ENCODE measurements at regions not wholly inside any gene's neighbourhood (a gene's known extent, or its start where the extent isn't known, plus 50 kb on each side); places are given as distances from the start of the nearest gene placed in this dataset.

DNA sequence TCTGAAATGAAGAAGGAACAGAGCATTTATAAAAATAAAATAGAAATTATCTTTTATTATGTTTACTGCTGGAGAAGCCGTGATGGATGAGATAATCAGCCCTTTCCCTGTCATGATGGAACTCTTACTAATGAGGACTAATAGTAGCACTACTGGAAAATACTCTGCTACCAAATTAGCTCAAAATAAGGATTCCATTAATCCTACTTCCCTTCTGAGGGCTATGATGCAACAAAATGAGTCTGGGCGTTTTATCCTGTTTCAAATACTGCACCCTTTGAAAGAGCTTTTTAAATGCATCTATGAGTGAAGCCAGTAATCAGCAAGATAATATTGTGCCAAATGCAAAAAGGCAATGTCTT is 59.3 kb upstream of the CARMIL1 start:
- no peak overlapping the region for H3K9ac ChIP-seq (ENCODE audit: control insufficient read depth, insufficient read depth, low read length)
- ChIA-PET POLR2A (no interaction called here), SMC1A (ENCODE audit: uncharacterized antibody, unreplicated experiment) (interaction anchor here (1.4 to 2.0 kb wide), 5 partner anchors 46 to 498 kb away, joined by 3 to 6 read pairs (median 3); no protein-coding TSS in a partner anchor), CTCF (interaction anchor here (0.7 to 2.6 kb wide), 4 partner anchors 270 to 500 kb away, joined by 3 to 13 read pairs (median 4); no protein-coding TSS in a partner anchor), RAD21 (ENCODE audit: unreplicated experiment) (no interaction called here)
- FAIRE-seq (no peak), ATAC-seq (no peak), DNase-seq (ENCODE audit: low read depth, low spot score) (no peak)
- no peak overlapping the region for H3K4me3 ChIP-seq
- no peaks in the 10 kb centered on the region; the same call in 1 of the 2 replicates for H4K20me1 ChIP-seq (ENCODE audit: control insufficient read depth, insufficient read depth)
- no peaks in the 10 kb centered on the region for H3K79me2 ChIP-seq (ENCODE audit: control insufficient read depth, insufficient read depth, low read length)
- TF ChIP-seq MEF2B (IDR thresholded peaks at IDR 0.05; ENCODE audit: partially characterized antibody, poor library complexity, severe bottlenecking), result no peak
- TF ChIP-seq SIX5 (IDR thresholded peaks at IDR 0.05; ENCODE audit: low read depth, low read length, severe bottlenecking), result no peak
- 30% methylated on average over 2 of the region's 2 CpGs for WGBS (ENCODE audit: insufficient coverage, insufficient replicate concordance, low lambda C conversion rate, missing lambda C conversion rate)
- H2AFZ ChIP-seq (ENCODE audit: control insufficient read depth, low read depth, low read length), result no peak overlapping the region
- no peaks in the 10 kb centered on the region for H3K36me3 ChIP-seq (ENCODE audit: control insufficient read depth in 2 of 2, insufficient read depth in 2 of 2, low read length in 1 of 2)
- H3K4me1 ChIP-seq (ENCODE audit: control insufficient read depth, insufficient read depth, low read length), result no peaks in the 10 kb centered on the region
- no peak overlapping the region for H3K27ac ChIP-seq (ENCODE audit: control insufficient read depth, insufficient read depth)
- H3K4me2 ChIP-seq (ENCODE audit: control insufficient read depth, insufficient read depth), result no peak overlapping the region
- intact Hi-C loops (cut with micrococcal nuclease; ENCODE audit: unreplicated experiment) (loop anchor here (5.0 to 10.0 kb wide), 2 partner anchors 272 to 775 kb away; no protein-coding TSS in a partner anchor), in situ Hi-C loops (cut with MboI) (loop anchor here (10.0 kb wide), 1 partner anchor 495 kb away; no protein-coding TSS in a partner anchor)
- no peaks in the 10 kb centered on the region; a peak in 1 of 4 replicates for H3K27me3 ChIP-seq (replicated peaks in 1 of 2; ENCODE audit: control insufficient read depth in 2 of 2, insufficient read depth in 2 of 2, low read length in 1 of 2)
- no TSS peak for BruUV-seq (replicated peaks)
- no peaks in the 10 kb centered on the region for H3K9me3 ChIP-seq (replicated peaks; ENCODE audit: control insufficient read depth, insufficient read depth, low read length)

DNA sequence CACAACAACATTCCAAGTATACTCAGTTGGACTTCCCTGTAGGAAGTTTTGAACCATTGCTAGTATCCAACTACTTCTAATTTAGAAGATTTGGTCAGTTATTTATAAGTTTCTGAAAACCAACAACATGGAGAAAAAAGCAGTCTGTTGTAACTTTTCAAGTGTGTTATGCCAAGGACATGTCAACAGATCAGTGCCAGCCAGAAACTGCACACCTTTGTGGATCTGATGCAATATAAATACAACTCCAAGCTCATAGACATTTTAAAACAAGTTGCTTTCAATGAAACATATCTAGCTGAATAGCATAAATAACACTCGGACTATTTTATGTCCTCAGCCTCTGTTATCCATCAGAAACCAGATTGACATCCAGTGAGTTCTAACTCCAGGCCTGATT is 58.3 kb upstream of the CARMIL1 start:
- Histone ChIP-seq H2AFZ (ENCODE audit: control insufficient read depth, low read depth, low read length) (no peak overlapping the region), H3K4me3 (no peak overlapping the region), H3K79me2 (ENCODE audit: control insufficient read depth, insufficient read depth, low read length) (no peaks in the 10 kb centered on the region), H4K20me1 (ENCODE audit: control insufficient read depth, insufficient read depth) (no peaks in the 10 kb centered on the region; the same call in 1 of the 2 replicates), H3K27ac (ENCODE audit: control insufficient read depth, insufficient read depth) (no peak overlapping the region), H3K4me2 (ENCODE audit: control insufficient read depth, insufficient read depth) (no peak overlapping the region), H3K4me1 (ENCODE audit: control insufficient read depth, insufficient read depth, low read length) (no peaks in the 10 kb centered on the region), H3K9me3 (replicated peaks; ENCODE audit: control insufficient read depth, insufficient read depth, low read length) (no peaks in the 10 kb centered on the region), H3K9ac (ENCODE audit: control insufficient read depth, insufficient read depth, low read length) (no peak overlapping the region), H3K27me3 (replicated peaks in 1 of 2; ENCODE audit: control insufficient read depth in 2 of 2, insufficient read depth in 2 of 2, low read length in 1 of 2) (no peaks in the 10 kb centered on the region; a peak in 1 of 4 replicates), H3K36me3 (ENCODE audit: control insufficient read depth in 2 of 2, insufficient read depth in 2 of 2, low read length in 1 of 2) (no peaks in the 10 kb centered on the region)
- ChIA-PET POLR2A (no interaction called here), SMC1A (ENCODE audit: uncharacterized antibody, unreplicated experiment) (interaction anchor here (1.0 to 2.0 kb wide), 8 partner anchors 45 to 497 kb away, joined by 3 to 6 read pairs (median 3); no protein-coding TSS in a partner anchor), RAD21 (ENCODE audit: unreplicated experiment) (interaction anchor here (0.5 to 1.2 kb wide), 3 partner anchors 10 to 366 kb away, joined by 3 read pairs; no protein-coding TSS in a partner anchor), CTCF (interaction anchor here (1.2 to 2.6 kb wide), 4 partner anchors 29 to 499 kb away, joined by 3 to 13 read pairs (median 4); no protein-coding TSS in a partner anchor)
- FAIRE-seq (no peak), DNase-seq (ENCODE audit: low read depth, low spot score) (no peak), ATAC-seq (no peak)
- in situ Hi-C loops (cut with MboI) (loop anchor here (10.0 kb wide), 1 partner anchor 494 kb away; no protein-coding TSS in a partner anchor), intact Hi-C loops (cut with micrococcal nuclease; ENCODE audit: unreplicated experiment) (loop anchor here (5.0 to 10.0 kb wide), 2 partner anchors 271 to 774 kb away; no protein-coding TSS in a partner anchor)
- TF ChIP-seq MTA3 (IDR thresholded peaks at IDR 0.05; ENCODE audit: borderline replicate concordance, low read length), result no peak
- TF ChIP-seq, protein P1, sequence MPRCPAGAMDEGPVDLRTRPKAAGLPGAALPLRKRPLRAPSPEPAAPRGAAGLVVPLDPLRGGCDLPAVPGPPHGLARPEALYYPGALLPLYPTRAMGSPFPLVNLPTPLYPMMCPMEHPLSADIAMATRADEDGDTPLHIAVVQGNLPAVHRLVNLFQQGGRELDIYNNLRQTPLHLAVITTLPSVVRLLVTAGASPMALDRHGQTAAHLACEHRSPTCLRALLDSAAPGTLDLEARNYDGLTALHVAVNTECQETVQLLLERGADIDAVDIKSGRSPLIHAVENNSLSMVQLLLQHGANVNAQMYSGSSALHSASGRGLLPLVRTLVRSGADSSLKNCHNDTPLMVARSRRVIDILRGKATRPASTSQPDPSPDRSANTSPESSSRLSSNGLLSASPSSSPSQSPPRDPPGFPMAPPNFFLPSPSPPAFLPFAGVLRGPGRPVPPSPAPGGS (IDR thresholded peaks at IDR 0.05; ENCODE audit: borderline replicate concordance, insufficient read depth, low read depth, low read length, poor library complexity, severe bottlenecking), result no peak
- TF ChIP-seq, protein P2, sequence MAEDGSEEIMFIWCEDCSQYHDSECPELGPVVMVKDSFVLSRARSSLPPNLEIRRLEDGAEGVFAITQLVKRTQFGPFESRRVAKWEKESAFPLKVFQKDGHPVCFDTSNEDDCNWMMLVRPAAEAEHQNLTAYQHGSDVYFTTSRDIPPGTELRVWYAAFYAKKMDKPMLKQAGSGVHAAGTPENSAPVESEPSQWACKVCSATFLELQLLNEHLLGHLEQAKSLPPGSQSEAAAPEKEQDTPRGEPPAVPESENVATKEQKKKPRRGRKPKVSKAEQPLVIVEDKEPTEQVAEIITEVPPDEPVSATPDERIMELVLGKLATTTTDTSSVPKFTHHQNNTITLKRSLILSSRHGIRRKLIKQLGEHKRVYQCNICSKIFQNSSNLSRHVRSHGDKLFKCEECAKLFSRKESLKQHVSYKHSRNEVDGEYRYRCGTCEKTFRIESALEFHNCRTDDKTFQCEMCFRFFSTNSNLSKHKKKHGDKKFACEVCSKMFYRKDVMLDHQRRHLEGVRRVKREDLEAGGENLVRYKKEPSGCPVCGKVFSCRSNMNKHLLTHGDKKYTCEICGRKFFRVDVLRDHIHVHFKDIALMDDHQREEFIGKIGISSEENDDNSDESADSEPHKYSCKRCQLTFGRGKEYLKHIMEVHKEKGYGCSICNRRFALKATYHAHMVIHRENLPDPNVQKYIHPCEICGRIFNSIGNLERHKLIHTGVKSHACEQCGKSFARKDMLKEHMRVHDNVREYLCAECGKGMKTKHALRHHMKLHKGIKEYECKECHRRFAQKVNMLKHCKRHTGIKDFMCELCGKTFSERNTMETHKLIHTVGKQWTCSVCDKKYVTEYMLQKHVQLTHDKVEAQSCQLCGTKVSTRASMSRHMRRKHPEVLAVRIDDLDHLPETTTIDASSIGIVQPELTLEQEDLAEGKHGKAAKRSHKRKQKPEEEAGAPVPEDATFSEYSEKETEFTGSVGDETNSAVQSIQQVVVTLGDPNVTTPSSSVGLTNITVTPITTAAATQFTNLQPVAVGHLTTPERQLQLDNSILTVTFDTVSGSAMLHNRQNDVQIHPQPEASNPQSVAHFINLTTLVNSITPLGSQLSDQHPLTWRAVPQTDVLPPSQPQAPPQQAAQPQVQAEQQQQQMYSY (CRISPR knock-in tag; IDR thresholded peaks at IDR 0.05), result no peak
- TF ChIP-seq BACH1 (IDR thresholded peaks at IDR 0.05; ENCODE audit: borderline replicate concordance), result no peak
- no peak for TF ChIP-seq KAT2A (conservative IDR thresholded peaks at IDR 0.05; ENCODE audit: control insufficient read depth, low read depth, low read length)
- TF ChIP-seq SMAD5 (IDR thresholded peaks at IDR 0.05; ENCODE audit: low read depth), result no peak
- TF ChIP-seq ATF7 (IDR thresholded peaks at IDR 0.05; ENCODE audit: low read depth), result no peak
- no TSS peak for BruUV-seq (replicated peaks)
- WGBS (ENCODE audit: insufficient coverage, insufficient replicate concordance, low lambda C conversion rate, missing lambda C conversion rate), result 0% methylated on average over 1 of the region's 1 CpG

Data from GM12878 (cell line).